Cardiac muscle cell (in vitro differentiated cells and primary cell): ENCODE measurements at regions not wholly inside any gene's neighbourhood (a gene's known extent, or its start where the extent isn't known, plus 50 kb on each side); places are given as distances from the start of the nearest gene placed in this dataset.

ENCODE experiments used
- DNase-seq, 2 donors: peaks; one replicate each; pipeline versions ENCODE4 v3.0.0 to v3.0.0-alpha.2; 2010 to 2017; ENCODE audit warnings: low read depth in 1 of 2, low spot score in 1 of 2
- H3K27ac ChIP-seq: fragments of 200-600 bp; sonication (generic); 2 replicates; pipeline ENCODE4 v1.5.1; 2016
- H3K27me3 ChIP-seq: fragments of 200-600 bp; sonication (generic); 2 replicates; pipeline ENCODE4 v1.6.0; 2016; ENCODE audit warnings: control low read depth
- H3K36me3 ChIP-seq: fragments of 200-600 bp; sonication (generic); 2 replicates; pipeline ENCODE4 v1.5.1; 2016; ENCODE audit warnings: control low read depth
- H3K4me1 ChIP-seq: fragments of 200-600 bp; sonication (generic); 2 replicates; pipeline ENCODE4 v1.8.1; 2017; ENCODE audit warnings: low read depth, mild to moderate bottlenecking, mixed run types
- H3K4me3 ChIP-seq: fragments of 200-600 bp; sonication (generic); 2 replicates; pipeline ENCODE4 v1.5.1; 2016; ENCODE audit warnings: mild to moderate bottlenecking
- H3K9me3 ChIP-seq: fragments of 200-600 bp; sonication (generic); 2 replicates; pipeline ENCODE4 v1.5.1; 2017; ENCODE audit warnings: low read depth, mild to moderate bottlenecking, control low read depth
- TF ChIP-seq, protein P1 (sequence below): IDR thresholded peaks from 2 replicates; pipeline ENCODE4 v1.5.1; 2012; ENCODE audit warnings: low read depth, mild to moderate bottlenecking, low read length

DNA sequence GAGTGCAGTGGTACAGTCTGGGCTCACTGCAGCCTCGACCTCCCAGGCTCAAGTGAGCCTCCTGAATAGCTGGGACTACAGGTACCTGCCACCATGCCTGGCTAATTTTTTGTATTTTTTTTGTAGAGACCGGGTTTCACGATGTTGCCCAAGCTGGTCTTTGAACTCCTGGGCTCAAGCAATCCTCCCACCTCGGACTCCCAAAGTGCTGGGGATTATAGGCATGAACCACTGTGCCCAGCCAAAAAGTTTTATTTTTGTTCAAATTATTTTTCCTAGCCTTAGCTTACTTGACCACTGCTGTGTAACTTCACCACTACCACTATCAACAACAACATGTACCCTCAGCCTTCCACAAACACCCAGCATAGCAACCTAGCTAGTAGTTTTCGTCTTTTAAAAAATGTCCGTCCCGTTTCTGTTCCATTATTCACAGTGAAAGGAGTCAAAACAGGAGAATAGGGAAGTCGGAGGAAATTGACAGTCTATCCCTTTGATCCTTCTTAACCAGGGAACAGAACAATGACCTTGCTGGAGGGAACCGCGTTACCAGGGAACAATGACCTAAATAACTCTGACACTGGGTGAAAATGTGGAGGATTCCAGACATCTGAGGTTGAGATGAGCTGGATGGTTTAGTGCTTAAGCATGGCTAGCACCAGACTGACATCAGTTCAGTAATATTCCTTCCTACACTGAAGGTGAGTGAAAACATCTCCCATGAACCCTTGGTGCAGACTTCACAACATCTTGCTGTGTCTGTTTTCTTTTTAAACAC is 69.2 kb upstream of the ARL4C start:
- Histone ChIP-seq H3K4me1 (peaks cover 3% of the 10 kb centered on the region), H3K27ac (no peak overlapping the region), H3K27me3 (no peaks in the 10 kb centered on the region), H3K9me3 (no peaks in the 10 kb centered on the region), H3K36me3 (no peaks in the 10 kb centered on the region), H3K4me3 (no peak overlapping the region)
- TF ChIP-seq, protein P1, sequence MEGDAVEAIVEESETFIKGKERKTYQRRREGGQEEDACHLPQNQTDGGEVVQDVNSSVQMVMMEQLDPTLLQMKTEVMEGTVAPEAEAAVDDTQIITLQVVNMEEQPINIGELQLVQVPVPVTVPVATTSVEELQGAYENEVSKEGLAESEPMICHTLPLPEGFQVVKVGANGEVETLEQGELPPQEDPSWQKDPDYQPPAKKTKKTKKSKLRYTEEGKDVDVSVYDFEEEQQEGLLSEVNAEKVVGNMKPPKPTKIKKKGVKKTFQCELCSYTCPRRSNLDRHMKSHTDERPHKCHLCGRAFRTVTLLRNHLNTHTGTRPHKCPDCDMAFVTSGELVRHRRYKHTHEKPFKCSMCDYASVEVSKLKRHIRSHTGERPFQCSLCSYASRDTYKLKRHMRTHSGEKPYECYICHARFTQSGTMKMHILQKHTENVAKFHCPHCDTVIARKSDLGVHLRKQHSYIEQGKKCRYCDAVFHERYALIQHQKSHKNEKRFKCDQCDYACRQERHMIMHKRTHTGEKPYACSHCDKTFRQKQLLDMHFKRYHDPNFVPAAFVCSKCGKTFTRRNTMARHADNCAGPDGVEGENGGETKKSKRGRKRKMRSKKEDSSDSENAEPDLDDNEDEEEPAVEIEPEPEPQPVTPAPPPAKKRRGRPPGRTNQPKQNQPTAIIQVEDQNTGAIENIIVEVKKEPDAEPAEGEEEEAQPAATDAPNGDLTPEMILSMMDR: no peak
- DNase-seq: no peak

DNA sequence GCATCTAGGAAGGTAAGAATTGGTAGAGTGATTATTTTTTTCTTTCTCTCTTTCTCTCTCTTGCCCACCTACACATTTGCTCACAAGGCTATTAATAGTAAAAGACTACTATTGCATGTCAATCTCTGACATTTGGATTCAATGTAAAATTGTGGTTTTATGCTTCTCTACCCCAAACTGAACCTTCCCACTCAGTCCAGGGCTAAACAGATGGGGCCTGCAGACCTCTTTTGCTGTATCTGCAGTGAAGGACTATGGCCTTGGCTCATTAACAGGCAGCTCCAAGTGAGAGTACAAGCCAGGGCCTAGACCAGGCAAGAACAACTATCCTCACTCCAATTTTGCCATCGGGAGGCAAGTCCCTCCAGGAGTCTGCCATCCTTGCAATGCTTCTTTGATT is 68.3 kb upstream of the ARL4C start:
- Histone ChIP-seq H3K27me3 (no peaks in the 10 kb centered on the region), H3K9me3 (no peaks in the 10 kb centered on the region), H3K4me3 (no peak overlapping the region), H3K36me3 (no peaks in the 10 kb centered on the region), H3K4me1 (peaks cover 3% of the 10 kb centered on the region), H3K27ac (no peak overlapping the region)
- DNase-seq: no peak
- TF ChIP-seq, protein P1: no peak

DNA sequence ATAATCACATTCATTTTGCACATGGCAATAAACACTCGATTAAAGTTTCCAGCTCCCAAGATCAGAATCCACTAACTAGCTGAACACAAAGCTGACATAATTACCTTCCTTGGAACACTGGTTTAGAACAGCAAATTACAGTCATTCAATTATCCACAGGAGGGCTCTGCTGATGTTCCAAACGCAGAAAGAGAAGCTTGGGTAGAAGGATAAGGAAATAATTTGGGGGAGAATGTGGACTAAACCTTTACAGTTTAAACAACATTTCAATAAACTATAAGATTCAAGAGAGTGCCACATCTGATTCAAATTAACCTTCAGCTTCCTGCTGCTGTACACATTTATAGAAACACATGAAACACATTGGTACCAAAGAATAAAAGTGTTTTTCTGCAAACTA is 67.8 kb upstream of the ARL4C start:
- Histone ChIP-seq H3K36me3 (no peaks in the 10 kb centered on the region), H3K4me3 (no peak overlapping the region), H3K4me1 (peaks cover 3% of the 10 kb centered on the region), H3K9me3 (no peaks in the 10 kb centered on the region), H3K27ac (no peak overlapping the region), H3K27me3 (no peaks in the 10 kb centered on the region)
- peak in 1 of 2 donors; percentile 43 for DNase-seq
- TF ChIP-seq, protein P1: peak; percentile 46

GRCh38 chr2:234559609-234560008 is 62.7 kb upstream of the ARL4C start:
- TF ChIP-seq, protein P1: no peak
- Histone ChIP-seq H3K9me3 (no peaks in the 10 kb centered on the region), H3K4me3 (no peak overlapping the region), H3K36me3 (no peaks in the 10 kb centered on the region), H3K27ac (no peak overlapping the region), H3K27me3 (no peaks in the 10 kb centered on the region), H3K4me1 (no peaks in the 10 kb centered on the region)
- DNase-seq: no peak

GRCh38 chr2:234558642-234559041 is 61.8 kb upstream of the ARL4C start:
- H3K27me3 ChIP-seq: no peaks in the 10 kb centered on the region
- no peaks in the 10 kb centered on the region for H3K4me1 ChIP-seq
- no peak overlapping the region for H3K27ac ChIP-seq
- H3K36me3 ChIP-seq: no peaks in the 10 kb centered on the region
- DNase-seq: peak in 1 of 2 donors; percentile 28
- TF ChIP-seq, protein P1: no peak
- no peak overlapping the region for H3K4me3 ChIP-seq
- H3K9me3 ChIP-seq: no peaks in the 10 kb centered on the region
